Stimulated activated CD8-positive, alpha-beta memory T cell treated with anti-CD3 and anti-CD28 coated beads, Interleukin-12 subunit alpha, Interleukin-12 subunit beta, amount 100 ng/mL, for 24 hours (primary cell): ENCODE measurements at regions not wholly inside any gene's neighbourhood (a gene's known extent, or its start where the extent isn't known, plus 50 kb on each side); places are given as distances from the start of the nearest gene placed in this dataset.
"Not testable (repeated sequence)": the region's sequence is repeated elsewhere in the genome, so short reads cannot be mapped to it uniquely, and the experiment has no call there.

Source experiments
- DNase-seq: peaks from one replicate; pipeline ENCODE4 v3.0.0-alpha.2; 2020; ENCODE audit errors: extremely low read depth

DNA sequence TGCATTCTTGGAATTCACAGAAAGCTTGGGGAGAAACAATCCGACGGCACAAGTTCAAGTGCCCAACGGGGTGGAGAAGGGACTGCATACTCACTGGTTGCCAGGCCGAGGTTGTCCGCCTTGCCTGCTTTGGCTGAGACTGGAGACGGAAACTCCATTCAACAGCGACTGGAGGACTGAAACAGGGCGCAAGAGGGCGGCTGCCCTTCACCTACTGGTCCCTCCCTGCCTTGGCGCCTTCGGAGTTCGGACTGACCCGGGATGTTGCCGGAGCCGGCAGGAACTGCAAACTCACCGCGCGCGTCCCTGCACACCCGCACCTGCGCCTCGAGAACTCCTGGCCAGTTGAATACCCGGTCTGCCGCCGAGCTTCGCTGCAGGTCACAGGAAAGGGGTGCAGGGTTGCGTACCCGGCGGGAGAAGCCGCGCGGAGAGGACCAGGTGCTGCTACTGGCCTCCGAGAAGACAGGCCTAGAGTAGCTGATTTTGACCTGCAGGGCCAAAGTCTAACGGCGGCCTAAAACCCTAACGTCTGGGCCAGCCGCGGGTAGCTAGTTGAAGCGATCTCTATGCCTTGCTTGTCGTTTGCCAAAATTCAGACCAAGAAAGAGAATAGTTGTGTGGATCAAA is 132.9 kb downstream of the FAM72B start:
- not testable (repeated sequence) for DNase-seq

DNA sequence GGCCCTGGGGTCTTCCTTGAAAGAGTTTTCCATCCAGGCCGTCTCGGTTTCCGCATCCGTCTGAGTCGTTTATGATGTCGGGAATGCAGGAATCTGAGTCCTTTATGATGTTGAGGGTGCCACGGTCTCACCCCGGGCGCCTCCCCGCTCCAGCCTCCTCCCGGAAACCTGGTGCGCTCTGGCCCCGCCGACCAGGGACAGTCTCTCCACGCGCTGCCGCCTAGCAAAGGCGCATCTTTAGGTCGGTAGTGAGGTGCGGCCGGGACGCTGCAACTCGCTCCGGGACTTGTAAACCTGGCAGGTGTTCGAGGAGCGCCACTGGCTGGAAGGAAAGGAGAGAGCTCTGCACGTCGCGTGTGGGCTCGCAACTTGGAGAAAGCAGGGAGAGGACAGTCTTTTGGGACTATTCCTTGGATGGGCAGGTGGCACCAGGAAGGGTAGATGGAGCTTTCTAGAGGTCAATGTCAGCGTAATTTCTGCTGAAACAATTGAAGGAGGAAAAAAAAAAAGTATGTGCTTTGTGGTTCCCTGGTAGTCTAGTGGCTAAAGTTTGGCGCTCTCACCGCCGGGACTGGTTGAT is 132.0 kb downstream of the FAM72B start:
- DNase-seq, result not testable (repeated sequence)

DNA sequence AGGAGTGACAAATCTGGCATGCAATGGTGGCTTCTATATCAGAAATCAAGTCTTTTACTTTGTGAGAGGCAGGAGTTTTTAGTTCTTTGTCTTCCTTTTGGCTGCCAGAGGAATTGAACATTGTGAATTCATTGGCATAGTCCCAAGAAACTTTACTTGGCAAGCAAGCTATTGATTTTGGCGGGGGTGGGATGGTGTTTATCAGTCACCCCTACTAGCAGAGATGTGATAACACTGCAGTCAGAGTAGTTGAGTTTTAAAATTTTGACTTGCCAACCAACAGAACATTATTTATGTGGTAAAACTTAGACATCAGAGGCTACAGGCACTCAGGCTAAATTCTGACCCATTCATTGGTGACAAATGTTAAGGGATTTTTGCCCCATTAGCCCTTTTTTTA is 129.2 kb downstream of the FAM72B start:
- DNase-seq, result not testable (repeated sequence)

DNA sequence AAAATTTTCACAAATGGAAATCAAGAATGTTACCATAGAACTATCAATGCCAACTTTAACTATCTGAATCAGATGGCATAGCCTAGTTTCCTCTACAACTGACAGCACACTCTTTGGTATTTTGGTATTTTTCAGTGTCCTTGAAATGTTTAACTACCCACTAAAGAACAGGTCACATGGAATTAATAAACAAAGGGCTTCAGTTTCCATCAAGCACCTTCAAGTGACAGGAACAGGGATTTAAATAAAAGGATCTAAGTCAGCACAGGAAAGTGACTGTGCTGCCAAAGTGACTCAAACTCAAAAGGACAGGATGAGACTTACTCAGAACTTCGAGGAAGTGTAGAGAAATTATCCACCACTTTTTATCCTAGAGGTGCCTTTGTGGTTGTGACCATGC is 117.2 kb downstream of the FAM72B start:
- not testable (repeated sequence) for DNase-seq

DNA sequence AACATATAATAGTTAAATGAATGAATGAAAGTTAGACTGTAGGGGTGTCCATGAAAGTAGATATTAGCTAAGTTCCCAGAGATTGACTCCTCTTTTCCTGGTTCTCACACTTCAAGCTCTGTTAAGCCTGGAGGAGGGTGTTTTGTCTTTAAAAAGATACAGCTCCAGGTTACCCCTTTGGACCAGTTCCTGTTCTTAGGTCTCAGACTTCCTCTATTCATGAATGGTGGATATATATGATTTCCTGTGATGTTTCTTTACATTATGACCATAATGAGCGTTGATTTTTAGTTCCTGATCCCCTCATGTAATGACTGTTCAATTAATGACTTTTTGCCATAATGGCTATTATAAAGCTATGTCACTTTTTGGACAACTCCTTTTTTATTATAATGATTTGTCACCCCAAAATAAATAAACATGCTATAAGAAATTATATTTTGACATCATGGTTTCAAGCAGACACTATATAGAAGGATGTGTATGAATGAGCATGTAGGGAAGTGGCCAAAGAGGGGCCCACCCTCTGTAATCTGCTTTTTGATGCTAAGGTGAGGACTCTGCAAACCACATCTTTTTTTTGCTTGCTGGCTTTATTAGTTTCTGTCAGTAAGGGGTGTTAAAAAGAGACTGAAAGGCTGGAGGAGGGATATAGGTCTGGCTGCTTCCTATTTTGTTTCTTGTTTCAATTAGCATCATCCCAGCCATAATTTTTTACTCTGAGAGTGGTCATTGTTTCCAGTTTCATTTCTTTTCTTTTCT is 115.2 kb downstream of the FAM72B start:
- not testable (repeated sequence) for DNase-seq

DNA sequence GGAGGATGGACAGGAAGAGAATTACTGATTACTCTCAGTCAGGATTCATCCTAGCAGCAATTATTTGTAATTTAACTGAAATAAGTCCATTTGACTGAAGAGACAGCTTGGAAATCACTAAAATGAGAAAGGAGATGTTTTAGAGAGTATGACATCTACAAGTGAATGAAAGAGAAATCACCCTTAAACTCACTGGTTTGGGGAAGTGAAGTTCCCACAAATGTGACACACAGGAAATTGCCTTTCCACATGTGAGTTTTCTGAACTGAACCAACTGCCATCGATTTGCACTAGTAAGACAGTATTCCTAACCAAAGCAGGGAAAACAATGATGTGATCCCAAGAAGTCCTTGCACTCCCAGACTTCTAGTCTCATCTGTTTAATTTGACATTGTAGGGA is 110.3 kb downstream of the FAM72B start:
- not testable (repeated sequence) for DNase-seq

DNA sequence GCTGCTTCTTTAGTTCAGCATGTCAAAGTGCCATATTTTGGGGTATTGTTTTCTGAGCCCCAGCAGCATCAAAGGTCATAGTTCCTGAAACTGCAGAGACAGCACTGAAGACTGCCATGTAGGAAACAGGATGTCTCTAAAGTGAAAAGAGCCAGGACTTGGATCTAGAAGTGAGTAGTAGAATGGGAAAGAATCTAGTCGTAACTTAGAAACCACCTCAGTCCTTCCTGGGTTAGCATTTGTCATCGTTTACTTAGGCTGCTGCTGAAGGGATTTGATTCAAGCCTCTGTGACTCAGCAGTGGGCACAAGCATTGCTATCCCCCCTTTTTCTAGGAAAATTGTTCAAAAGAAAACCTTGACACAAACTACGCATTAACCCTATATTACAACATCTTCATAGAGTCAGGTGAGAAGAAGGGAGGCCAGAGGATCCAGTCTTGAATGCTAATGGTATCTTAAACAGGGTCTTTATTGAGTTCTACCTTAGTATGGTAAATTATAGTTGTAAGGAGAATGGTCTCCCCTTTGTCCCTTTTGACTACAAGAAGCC is 108.8 kb downstream of the FAM72B start:
- DNase-seq, result not testable (repeated sequence)

DNA sequence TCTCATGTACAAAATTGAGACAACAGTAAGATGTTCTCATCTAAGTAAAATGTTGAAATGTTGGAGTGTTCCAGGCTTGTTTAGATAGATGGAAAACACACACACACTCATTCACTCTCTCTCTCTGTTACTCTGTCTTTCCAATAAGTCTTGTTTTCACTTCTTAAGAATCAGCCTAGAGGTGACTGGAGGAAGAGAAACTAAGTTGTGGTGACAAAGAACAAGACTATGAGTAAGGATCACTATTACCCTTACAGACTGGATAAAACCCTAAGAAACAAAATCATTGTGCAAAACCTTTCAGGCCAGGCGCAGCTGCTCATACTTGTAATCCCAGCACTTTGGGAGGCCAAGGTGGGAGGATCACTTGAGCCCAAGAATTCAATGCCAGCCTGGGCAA is 107.5 kb downstream of the FAM72B start:
- not testable (repeated sequence) for DNase-seq

DNA sequence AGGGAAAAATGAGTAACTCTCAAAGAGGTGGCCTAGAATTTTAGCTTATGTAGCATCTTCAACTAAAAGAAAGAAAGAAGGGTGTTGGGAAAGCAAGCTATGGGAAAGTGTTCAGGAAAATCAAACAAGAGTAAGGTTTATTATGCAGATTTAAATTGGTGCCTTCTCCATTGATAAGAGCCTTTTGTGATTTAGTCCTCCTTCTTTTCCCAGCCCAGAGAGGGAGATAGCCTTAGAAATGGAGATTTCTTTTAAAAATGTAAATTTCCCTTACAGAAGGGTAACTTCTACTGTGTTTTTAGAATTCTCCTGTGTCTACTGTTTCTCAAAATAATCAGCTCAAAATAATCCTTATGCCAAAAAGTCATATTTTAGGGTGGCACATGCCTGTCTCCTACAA is 104.5 kb downstream of the FAM72B start:
- not testable (repeated sequence) for DNase-seq

DNA sequence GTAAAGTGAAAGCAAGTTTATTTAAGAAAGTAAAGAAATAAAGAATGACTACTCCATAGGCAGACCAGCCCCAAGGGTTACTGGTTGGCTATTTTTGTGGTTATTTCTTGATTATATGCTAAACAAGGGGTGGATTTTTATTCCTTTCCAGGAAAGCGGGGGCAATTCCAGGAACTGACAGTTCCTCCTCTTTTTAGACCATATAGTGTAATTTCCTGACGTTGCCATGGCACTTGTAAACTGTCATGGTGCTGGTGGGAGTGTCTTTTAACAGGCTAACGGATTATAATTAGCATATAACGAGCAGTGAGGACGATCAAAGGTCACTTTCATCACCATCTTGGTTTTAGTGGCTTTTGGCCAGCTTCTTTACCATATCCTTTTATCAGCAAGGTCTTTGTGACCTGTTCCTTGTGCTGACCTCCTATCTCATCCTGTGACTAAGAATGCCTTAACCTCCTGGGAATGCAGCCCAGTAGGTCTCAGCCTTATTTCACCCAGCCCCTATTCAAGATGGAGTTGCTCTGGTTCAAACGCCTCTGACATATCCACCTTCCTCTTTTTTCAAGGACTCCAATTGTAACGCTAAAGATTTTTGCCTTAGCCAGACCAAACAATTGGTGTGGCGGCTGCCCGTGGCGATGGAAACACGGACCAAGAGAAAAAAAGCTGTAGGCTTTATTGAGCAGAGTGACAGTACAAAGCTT is 103.8 kb downstream of the FAM72B start:
- DNase-seq, result not testable (repeated sequence)

DNA sequence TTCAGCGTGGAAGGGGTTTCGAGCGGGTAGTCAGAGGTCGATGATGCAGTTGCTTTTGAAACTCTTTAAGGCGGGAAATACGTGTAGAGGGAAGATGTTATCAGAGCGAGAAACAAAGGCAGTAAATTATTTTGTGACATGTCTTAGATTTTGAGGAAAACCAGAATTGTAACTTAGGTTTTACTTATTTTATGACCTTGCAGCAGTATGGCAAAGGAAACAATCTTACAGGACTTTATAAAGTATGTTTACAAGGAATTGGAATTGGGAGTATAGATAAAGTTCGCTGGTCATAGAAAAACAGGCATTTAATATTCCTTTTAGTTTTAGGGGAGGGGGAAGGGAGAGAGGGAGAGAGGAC is 103.3 kb downstream of the FAM72B start:
- DNase-seq, result not testable (repeated sequence)

DNA sequence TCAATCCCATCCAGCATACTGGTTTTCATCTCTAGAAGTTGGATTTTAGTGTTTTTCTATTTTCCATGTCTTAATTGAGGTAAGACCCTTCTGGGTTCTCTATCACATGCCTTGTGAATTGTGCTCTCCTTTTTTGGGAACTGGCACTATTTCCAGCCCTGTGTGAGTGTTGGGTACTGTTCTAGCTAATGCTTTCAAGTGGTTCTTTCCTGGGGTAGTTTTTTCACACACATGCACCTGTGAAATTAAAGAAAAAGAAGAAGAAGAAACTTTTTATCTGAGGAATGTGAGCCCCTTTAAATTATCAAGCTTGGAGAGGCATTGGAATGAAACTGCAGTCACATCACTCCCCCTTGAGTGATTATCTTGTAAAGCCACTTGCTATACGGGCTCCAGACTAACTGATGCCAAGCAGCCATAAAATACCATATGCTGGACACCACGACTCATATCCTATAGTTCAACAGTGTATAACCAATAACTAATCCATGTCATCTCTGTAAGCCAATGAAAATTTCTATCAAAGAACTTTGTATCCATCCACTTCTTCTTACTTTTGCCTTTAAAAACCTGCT is 102.4 kb downstream of the FAM72B start:
- not testable (repeated sequence) for DNase-seq

DNA sequence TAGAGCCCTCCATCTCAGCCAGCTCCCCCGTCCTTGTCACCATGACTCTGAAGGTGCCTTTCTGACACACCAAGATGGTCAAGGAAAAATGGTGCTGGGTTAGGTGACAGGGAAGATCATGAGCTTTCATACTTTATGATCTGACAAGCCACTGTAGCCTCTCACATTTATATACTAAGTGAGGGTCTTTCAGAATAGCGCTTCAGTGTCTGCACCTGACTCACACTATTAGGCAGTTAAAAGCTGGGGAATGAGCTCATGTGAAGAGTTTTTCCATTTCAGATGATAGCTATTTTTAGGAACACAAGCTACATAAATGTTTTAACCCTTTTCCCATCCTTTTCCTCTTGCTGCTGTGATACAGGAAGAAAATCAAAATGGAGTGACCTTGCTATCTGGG is 101.1 kb downstream of the FAM72B start:
- DNase-seq, result not testable (repeated sequence)

DNA sequence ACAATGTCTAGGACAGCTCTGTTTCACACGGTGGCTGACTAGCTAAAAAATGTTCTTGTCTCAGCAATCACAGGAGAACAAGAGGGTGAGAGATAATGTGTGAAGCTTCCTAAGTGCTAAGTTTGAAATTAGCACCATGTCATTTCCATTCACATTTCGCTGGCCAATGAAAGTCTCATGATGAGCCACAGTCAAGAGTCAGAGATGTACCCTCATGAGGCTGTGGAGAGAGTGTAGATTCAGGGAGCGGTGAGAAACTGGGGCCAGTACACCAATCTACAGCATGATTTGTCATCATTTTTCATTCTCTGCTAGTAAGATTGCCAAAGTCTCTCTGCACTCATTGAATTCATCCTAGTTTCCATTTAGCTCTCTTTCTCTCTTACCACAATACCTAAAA is 97.9 kb downstream of the FAM72B start:
- DNase-seq, result not testable (repeated sequence)

DNA sequence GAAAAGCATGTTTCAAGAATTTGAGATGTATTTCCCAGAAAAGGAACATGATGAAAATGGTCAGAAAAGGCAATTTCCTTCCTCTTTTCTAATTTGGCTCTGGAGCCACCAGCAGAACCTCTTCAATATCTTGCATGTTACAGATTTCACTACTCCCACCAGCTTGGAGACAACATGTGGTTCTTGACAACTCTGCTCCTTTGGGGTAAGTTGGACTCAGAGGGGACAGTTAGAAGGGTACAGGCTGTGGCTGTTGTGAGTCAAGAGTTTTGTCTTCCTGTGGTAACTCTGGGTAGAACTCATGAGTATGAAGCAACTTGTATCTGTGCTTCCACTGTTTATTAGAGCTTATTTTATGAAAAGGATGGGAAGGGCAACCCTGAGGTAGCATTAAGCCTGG is 96.9 kb downstream of the FAM72B start:
- not testable (repeated sequence) for DNase-seq

DNA sequence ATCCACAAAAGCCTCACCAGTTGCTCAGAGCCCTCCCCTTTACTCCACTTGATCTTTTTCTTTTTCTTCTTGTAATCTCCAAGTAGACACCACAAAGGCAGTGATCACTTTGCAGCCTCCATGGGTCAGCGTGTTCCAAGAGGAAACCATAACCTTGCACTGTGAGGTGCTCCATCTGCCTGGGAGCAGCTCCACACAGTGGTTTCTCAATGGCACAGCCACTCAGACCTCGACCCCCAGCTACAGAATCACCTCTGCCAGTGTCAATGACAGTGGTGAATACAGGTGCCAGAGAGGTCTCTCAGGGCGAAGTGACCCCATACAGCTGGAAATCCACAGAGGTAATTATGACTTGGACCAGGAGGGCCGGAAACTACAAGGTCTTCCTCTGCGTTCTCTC is 95.6 kb downstream of the FAM72B start:
- DNase-seq, result not testable (repeated sequence)

DNA sequence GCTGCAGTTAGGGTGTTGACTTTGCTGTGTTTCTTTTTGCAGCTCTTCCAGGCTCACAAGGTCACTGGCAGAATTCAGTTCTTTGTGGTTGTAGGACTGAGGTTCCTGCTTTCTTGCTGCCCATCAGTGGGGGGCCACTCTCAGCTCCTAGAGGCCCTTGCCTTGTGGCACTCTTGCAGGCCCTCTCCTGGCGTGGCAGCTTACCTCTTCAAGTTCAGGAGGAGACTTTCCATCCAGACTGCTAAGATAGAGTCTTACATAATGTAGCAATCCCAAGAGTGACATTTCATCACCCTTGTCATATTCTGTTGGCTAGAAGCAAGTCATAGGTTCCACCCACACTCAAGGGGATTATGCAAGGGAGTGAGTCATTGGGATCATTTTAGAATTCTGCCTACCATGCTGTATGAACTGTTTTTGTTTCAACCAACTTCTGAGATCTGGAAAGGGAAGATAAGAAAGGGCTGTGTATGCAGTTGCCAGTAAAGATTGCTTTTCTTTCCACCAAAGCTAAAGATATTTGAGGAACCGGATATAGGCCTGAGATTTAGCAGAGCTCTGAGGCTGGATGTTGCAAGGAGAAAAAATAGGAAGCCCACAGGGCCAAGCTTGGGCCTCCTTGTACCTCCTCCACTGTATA is 91.7 kb downstream of the FAM72B start:
- DNase-seq, result not testable (repeated sequence)

DNA sequence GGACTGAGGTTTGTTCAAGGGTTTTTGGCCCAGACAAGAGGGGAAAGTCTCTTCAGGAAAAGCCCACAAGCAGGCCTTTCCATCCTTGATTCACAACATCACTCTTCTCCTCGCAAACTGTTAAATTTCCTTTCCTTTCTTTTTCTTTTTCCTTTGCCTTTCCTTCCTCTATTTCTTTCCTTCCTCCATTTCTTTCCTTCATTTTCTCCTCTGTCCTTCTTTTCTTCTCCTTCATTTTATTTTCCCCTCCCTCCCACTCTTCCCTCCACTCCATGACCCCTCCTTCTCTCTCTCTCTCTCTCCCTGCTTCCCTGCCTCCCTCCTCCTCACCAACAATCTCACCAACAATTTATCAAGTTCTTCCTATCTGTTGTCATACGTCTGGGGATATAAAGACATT is 89.1 kb downstream of the FAM72B start:
- not testable (repeated sequence) for DNase-seq

DNA sequence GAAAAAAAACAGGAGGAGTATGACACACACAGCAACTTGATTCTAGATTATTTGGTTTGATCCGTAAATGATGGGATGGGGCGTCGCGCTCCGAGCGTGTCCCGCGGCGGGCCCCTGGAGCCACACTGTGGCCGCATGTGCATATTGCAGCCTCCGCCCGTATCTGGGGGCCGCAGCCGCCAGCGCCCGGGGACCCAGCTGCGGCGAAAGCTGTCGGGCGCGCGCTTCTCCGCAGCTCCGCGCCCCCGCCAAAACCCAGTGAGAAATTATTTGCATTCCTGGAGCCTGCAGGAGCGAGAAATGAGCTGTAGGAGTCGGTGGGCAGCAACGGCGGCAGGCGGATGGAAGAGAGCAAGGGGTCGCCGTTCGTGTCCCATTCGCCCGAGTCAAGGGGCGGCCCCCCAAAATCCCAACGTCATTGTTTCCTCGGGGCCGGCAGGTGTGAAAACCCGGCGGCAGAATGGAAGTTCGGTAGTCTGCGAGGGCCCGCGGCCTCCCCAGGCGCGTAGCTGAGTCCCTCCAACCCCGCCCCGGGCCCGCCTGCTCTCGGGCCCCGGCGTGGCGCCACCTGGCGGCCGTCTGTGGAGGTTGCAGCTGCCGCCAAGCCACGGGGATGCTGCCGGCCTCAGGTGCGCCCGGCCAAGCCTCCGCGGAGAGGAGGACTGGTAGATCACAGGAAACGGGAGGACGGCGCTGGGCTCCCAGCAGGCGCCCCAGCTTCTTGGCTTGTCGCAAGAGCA is 86.8 kb downstream of the FAM72B start:
- peak; percentile 60 for DNase-seq

DNA sequence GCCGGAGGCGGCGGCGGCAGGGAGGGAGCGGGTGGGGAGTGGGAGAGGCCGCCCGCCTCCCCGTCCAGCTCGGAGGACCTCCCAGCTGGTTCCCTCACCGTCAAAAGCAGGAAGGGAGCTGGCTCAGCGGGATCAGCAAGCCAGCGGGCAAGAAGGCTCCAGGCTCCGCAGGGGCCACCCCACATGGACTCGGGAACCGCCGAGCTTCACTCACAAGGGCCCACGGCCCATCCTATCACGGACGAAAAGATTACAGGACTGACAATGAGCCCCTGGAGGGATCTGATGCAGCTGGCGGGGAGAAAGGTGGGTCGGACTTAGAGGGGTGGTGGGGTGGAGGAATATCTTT is 86.3 kb downstream of the FAM72B start:
- DNase-seq, result not testable (repeated sequence)

DNA sequence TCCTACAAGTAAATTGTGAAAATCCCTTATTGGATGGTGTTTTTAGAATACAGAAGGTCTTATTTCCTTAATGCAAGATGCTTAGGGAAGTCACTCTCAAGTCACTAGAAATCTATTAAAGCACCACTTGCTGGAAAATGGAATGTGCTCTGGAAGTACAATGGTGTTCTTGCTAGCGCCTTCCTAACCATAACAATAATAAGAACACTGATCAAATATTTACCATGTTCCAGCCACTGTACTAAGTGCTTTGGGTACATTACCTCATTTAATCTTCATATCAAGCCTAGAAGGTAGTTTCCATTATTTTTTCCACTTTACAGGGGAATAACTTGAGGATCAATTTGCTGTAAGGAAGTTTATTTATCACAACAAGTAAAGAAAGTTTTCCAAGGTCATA is 75.1 kb downstream of the FAM72B start:
- DNase-seq, result not testable (repeated sequence)
